GM12878 (cell line): ENCODE measurements at regions not wholly inside any gene's neighbourhood (a gene's known extent, or its start where the extent isn't known, plus 50 kb on each side); places are given as distances from the start of the nearest gene placed in this dataset.

Experiments used
- ATAC-seq: fragments of 200-7000 bp; cut with Tn5 transposase; 3 replicates; pipeline ENCODE4 v1.9.1; 2020; ENCODE audit warnings: mild to moderate bottlenecking, moderate library complexity
- BruUV-seq: library from RNA; stranded (reverse); fragments of 400-500 nt; replicated peaks from 2 replicates; lab custom pipeline; 2021; lab: Mats Ljungman, UMichigan
- CTCF ChIA-PET: fragments of 300-600 bp; sonication (Branson Sonifier 250); formaldehyde crosslinking; extraction: SDS; loops from one replicate; lab custom pipeline; 2021; ENCODE audit warnings: inconsistent platforms; lab: Yijun Ruan, JAX
- POLR2A ChIA-PET: fragments of 350-600 bp; formaldehyde crosslinking; extraction: SDS; loops from one replicate; lab custom pipeline; 2021; ENCODE audit warnings: inconsistent platforms; lab: Charles Lee
- RAD21 ChIA-PET: fragments of 300-600 bp; sonication (Branson Sonifier 250); formaldehyde crosslinking; loops from one replicate; lab custom pipeline; 2023; ENCODE audit warnings: antibody characterized with exemption; ENCODE audit not compliant: unreplicated experiment; lab: Charles Lee
- SMC1A ChIA-PET: fragments of 300-600 bp; sonication (Branson Sonifier 250); formaldehyde crosslinking; loops from one replicate; lab custom pipeline; 2023; ENCODE audit not compliant: unreplicated experiment, uncharacterized antibody; lab: Charles Lee
- DNase-seq: peaks from one replicate; pipeline ENCODE4 v3.0.0-alpha.2; 2011; ENCODE audit warnings: low read depth, low spot score
- FAIRE-seq: peaks from 3 replicates; lab custom pipeline; 2011; peaks lifted over from hg19 to GRCh38; lab: Jason Lieb, UNC
- H2AFZ ChIP-seq: 2 replicates; pipeline ENCODE4 v1.6.0; 2011; ENCODE audit warnings: low read depth, low read length, control low read depth; ENCODE audit not compliant: control insufficient read depth
- H3K27ac ChIP-seq: 2 replicates; pipeline ENCODE4 v1.5.1; 2011; ENCODE audit warnings: control low read depth; ENCODE audit not compliant: control insufficient read depth, insufficient read depth
- H3K27me3 ChIP-seq, 2 experiments: replicated peaks in 1 of 2; 2 replicates each; pipeline versions ENCODE4 v1.6.0 to v1.6.1; 2011; ENCODE audit warnings: low read length in 1 of 2; ENCODE audit not compliant: control insufficient read depth in 2 of 2, insufficient read depth in 2 of 2
- H3K36me3 ChIP-seq, 2 experiments: 2 replicates each; pipeline ENCODE4 v1.5.1; 2011; ENCODE audit warnings: low read length in 1 of 2; ENCODE audit not compliant: control insufficient read depth in 2 of 2, insufficient read depth in 2 of 2
- H3K4me1 ChIP-seq: 2 replicates; pipeline ENCODE4 v1.6.1; 2011; ENCODE audit warnings: mild to moderate bottlenecking, low read length, moderate library complexity, mixed read lengths; ENCODE audit not compliant: control insufficient read depth, insufficient read depth
- H3K4me2 ChIP-seq: 2 replicates; pipeline ENCODE4 v1.6.0; 2011; ENCODE audit warnings: control low read depth; ENCODE audit not compliant: control insufficient read depth, insufficient read depth
- H3K4me3 ChIP-seq: fragments of 200-600 bp; sonication (generic); 2 replicates; pipeline ENCODE4 v1.5.1; 2016
- H3K79me2 ChIP-seq: 2 replicates; pipeline ENCODE4 v1.6.0; 2011; ENCODE audit warnings: low read length; ENCODE audit not compliant: control insufficient read depth, insufficient read depth
- H3K9ac ChIP-seq: 2 replicates; pipeline ENCODE4 v1.8.0; 2011; ENCODE audit warnings: low read length, control low read depth, mixed read lengths; ENCODE audit not compliant: control insufficient read depth, insufficient read depth
- H3K9me3 ChIP-seq: replicated peaks from 3 replicates; pipeline ENCODE4 v1.5.1; 2011; ENCODE audit warnings: mild to moderate bottlenecking, low read length; ENCODE audit not compliant: control insufficient read depth, insufficient read depth
- H4K20me1 ChIP-seq: 2 replicates; pipeline ENCODE4 v1.6.0; 2011; ENCODE audit not compliant: control insufficient read depth, insufficient read depth
- ATF7 ChIP-seq: fragments of 450-650 bp; IDR thresholded peaks from 2 replicates; pipeline ENCODE4 v1.6.1; 2016; ENCODE audit warnings: low read depth, mild to moderate bottlenecking
- BACH1 ChIP-seq: fragments of 450-650 bp; IDR thresholded peaks from 2 replicates; pipeline ENCODE4 v1.6.1; 2017; ENCODE audit warnings: mild to moderate bottlenecking, borderline replicate concordance
- BCL11A ChIP-seq: IDR thresholded peaks from 2 replicates; pipeline ENCODE4 v1.6.1; 2011; ENCODE audit warnings: low read depth, low read length
- EGR1 ChIP-seq, 2 experiments: IDR thresholded peaks; 1 replicate in 1 of 2; 2 replicates in 1 of 2; pipeline ENCODE4 v1.6.1; 2011 to 2012; ENCODE audit warnings: low read depth in 2 of 2, low read length in 2 of 2, borderline replicate concordance in 1 of 2, mild to moderate bottlenecking in 1 of 2, moderate library complexity in 1 of 2
- ESRRA ChIP-seq: IDR thresholded peaks from 2 replicates; pipeline ENCODE4 v1.6.1; 2012; ENCODE audit warnings: mild to moderate bottlenecking, low read length, improper control_type of control experiment
- IRF3 ChIP-seq: fragments of 450-650 bp; IDR thresholded peaks from 2 replicates; pipeline ENCODE4 v1.6.1; 2014; ENCODE audit warnings: mild to moderate bottlenecking
- IRF5 ChIP-seq: fragments of 450-650 bp; IDR thresholded peaks from 2 replicates; pipeline ENCODE4 v1.6.1; 2017; ENCODE audit warnings: borderline replicate concordance
- JUNB ChIP-seq: IDR thresholded peaks from 2 replicates; pipeline ENCODE4 v1.6.1; 2016; ENCODE audit warnings: antibody characterized with exemption, mild to moderate bottlenecking
- MEF2B ChIP-seq: fragments of 450-650 bp; IDR thresholded peaks from 2 replicates; pipeline ENCODE4 v1.6.1; 2018; ENCODE audit warnings: mild to moderate bottlenecking, moderate library complexity; ENCODE audit not compliant: partially characterized antibody, poor library complexity, severe bottlenecking
- MLLT1 ChIP-seq: fragments of 450-650 bp; IDR thresholded peaks from 2 replicates; pipeline ENCODE4 v1.6.1; 2016; ENCODE audit warnings: mild to moderate bottlenecking
- NBN ChIP-seq: fragments of 450-650 bp; IDR thresholded peaks from 2 replicates; pipeline ENCODE4 v1.6.1; 2016
- NKRF ChIP-seq: fragments of 450-650 bp; conservative IDR thresholded peaks from 2 replicates; pipeline ENCODE4 v1.6.1; 2017; ENCODE audit warnings: mild to moderate bottlenecking, moderate library complexity
- POLR2AphosphoS5 ChIP-seq: IDR thresholded peaks from 2 replicates; pipeline ENCODE4 v1.6.1; 2011; ENCODE audit warnings: mild to moderate bottlenecking, low read length, inconsistent platforms
- RELB ChIP-seq: fragments of 450-650 bp; IDR thresholded peaks from 2 replicates; pipeline ENCODE4 v1.6.1; 2017; ENCODE audit warnings: low read depth, mild to moderate bottlenecking, moderate library complexity
- SIN3A ChIP-seq: IDR thresholded peaks from 2 replicates; pipeline ENCODE4 v1.6.1; 2012; ENCODE audit warnings: low read depth, low read length, improper control_type of control experiment
- SMC3 ChIP-seq: IDR thresholded peaks from 2 replicates; pipeline ENCODE4 v1.6.1; 2011; ENCODE audit warnings: low read length, improper control_type of control experiment, borderline replicate concordance
- SUPT20H ChIP-seq: IDR thresholded peaks from 2 replicates; pipeline ENCODE4 v1.6.1; 2011; ENCODE audit warnings: low read depth, mild to moderate bottlenecking, low read length, moderate library complexity, borderline replicate concordance; ENCODE audit not compliant: control insufficient read depth
- ZNF207 ChIP-seq: fragments of 450-650 bp; IDR thresholded peaks from 2 replicates; pipeline ENCODE4 v1.6.1; 2014; ENCODE audit warnings: antibody characterized with exemption, mild to moderate bottlenecking, borderline replicate concordance
- ZSCAN29 ChIP-seq: fragments of 450-650 bp; IDR thresholded peaks from 2 replicates; pipeline ENCODE4 v1.6.1; 2017; ENCODE audit warnings: mild to moderate bottlenecking, moderate library complexity
- WGBS: methylation state at CpG from one replicate; pipeline ENCODE4 v1.1.6; 2016; ENCODE audit warnings: low lambda C conversion rate; ENCODE audit not compliant: insufficient replicate concordance, insufficient coverage; ENCODE audit errors: missing lambda C conversion rate; 5-methylcytosine and 5-hydroxymethylcytosine counted together
- in situ Hi-C: fragments of 300-500 bp; cut with MboI; formaldehyde crosslinking; loops from 9 replicates; pipeline ENCODE4 v1.14.3; 2018; ENCODE audit warnings: mixed read lengths
- intact Hi-C: fragments of 100-400 bp; cut with micrococcal nuclease; formaldehyde crosslinking; loops from one replicate; pipeline ENCODE4 v1.14.2; 2022; ENCODE audit not compliant: unreplicated experiment

DNA sequence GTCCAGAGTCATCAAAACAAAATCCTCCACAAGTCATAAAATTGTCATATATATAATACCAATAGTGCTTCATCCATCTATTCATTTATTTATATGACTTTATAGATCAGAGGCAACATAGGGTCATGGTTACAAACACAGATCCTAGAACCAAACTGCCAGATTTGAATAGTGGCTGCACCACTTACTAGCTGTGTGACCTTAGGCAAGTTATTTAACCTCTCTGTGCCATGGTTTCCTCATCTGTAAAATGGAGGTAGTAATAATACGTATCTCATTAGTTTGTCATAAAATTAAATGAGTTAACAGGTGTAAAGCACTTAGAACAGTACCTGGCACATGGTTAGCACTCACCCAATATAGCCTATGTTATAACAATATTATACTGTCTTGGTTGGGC is 58.9 kb upstream of the BZW1 start:
- no peaks in the 10 kb centered on the region for H4K20me1 ChIP-seq
- H3K27ac ChIP-seq = no peak overlapping the region
- H3K9ac ChIP-seq = no peak overlapping the region
- FAIRE-seq (no peak), ATAC-seq (no peak), DNase-seq (no peak)
- no peak overlapping the region for H3K4me3 ChIP-seq
- intact Hi-C loops (no loop called here), in situ Hi-C loops (no loop called here)
- no peak for TF ChIP-seq ESRRA
- no peak for TF ChIP-seq BACH1
- TF ChIP-seq JUNB = no peak
- TF ChIP-seq MEF2B = no peak
- no peak for TF ChIP-seq NBN
- no peak for TF ChIP-seq NKRF
- TF ChIP-seq ZNF207 = no peak
- TF ChIP-seq SUPT20H = no peak
- no peak for TF ChIP-seq IRF5
- no peak for TF ChIP-seq ZSCAN29
- TF ChIP-seq BCL11A = no peak
- no peak for TF ChIP-seq MLLT1
- no peak for TF ChIP-seq POLR2AphosphoS5
- no peak for TF ChIP-seq IRF3
- no peak for TF ChIP-seq ATF7
- TF ChIP-seq SMC3 = no peak
- TF ChIP-seq EGR1 (IDR thresholded peaks at IDR 0.05; ENCODE audit: borderline replicate concordance in 1 of 2, low read depth in 2 of 2, low read length in 2 of 2) = no peak
- TF ChIP-seq SIN3A = no peak
- no peak for TF ChIP-seq RELB
- no peak overlapping the region for H2AFZ ChIP-seq
- no TSS peak for BruUV-seq
- peaks cover 0 to 2% of the 10 kb centered on the region in 2 experiments; a peak in 2 of 4 replicates for H3K27me3 ChIP-seq
- no peaks in the 10 kb centered on the region for H3K4me1 ChIP-seq
- CTCF ChIA-PET = no interaction called here
- H3K4me2 ChIP-seq = no peak overlapping the region
- H3K79me2 ChIP-seq = no peaks in the 10 kb centered on the region
- no peaks in the 10 kb centered on the region for H3K36me3 ChIP-seq
- WGBS = 0% methylated on average over 1 of the region's 1 CpG
- POLR2A ChIA-PET = no interaction called here
- H3K9me3 ChIP-seq = no peaks in the 10 kb centered on the region
- SMC1A ChIA-PET = interaction anchor here (0.7 kb wide), 1 partner anchor 9 kb away, joined by 3 read pairs; no protein-coding TSS in a partner anchor
- RAD21 ChIA-PET = no interaction called here
